ENCODE measurements at regions not wholly inside any gene's neighbourhood (a gene's known extent, or its start where the extent isn't known, plus 50 kb on each side); places are given as distances from the start of the nearest gene placed in this dataset.

- 0 out of 5 replicates have a peak, but pooled peaks cover 0 to 2% of the 10 kb centered on the region in 2 experiments for H3K27me3 ChIP-seq (ENCODE audit: control insufficient read depth in 1 of 2, insufficient read depth in 2 of 2, low read length in 2 of 2)
- H4K20me1 ChIP-seq (ENCODE audit: insufficient read depth, low read length), result no peaks in the 10 kb centered on the region
- FAIRE-seq (no peak), DNase-seq (ENCODE audit: low spot score) (no peak), ATAC-seq (no peak)
- H3K4me3 ChIP-seq (replicated peaks in 1 of 3; ENCODE audit: insufficient read depth in 1 of 3, low read depth in 2 of 3, low read length in 3 of 3), result no peak overlapping the region
- H3K9ac ChIP-seq (ENCODE audit: insufficient read depth, low read depth, low read length), result no peak overlapping the region
- no peak overlapping the region for H3K4me2 ChIP-seq (ENCODE audit: low read depth, low read length)
- POLR2A ChIA-PET, result no interaction called here
- no TSS peak for BruUV-seq (replicated peaks)
- in situ Hi-C loops (cut with HindIII; ENCODE audit: extremely low pct_ligation_motif_present, low pct_unique_long_range_greater_than_20kb) (no loop called here), intact Hi-C loops (cut with micrococcal nuclease; ENCODE audit: unreplicated experiment) (no loop called here)
- H3K27ac ChIP-seq (ENCODE audit: extremely low read length, insufficient read depth, low read length), result no peak overlapping the region
- 36% methylated on average over 5 of the region's 5 CpGs for WGBS (ENCODE audit: low lambda C conversion rate)
- no peaks in the 10 kb centered on the region for H3K36me3 ChIP-seq (replicated peaks in 1 of 2; ENCODE audit: control insufficient read depth in 1 of 2, insufficient read depth in 2 of 2, low read length in 2 of 2)
- H3K4me1 ChIP-seq (ENCODE audit: insufficient read depth, low read length), result no peaks in the 10 kb centered on the region
- TF ChIP-seq CERS6 (CRISPR knock-in tag; IDR thresholded peaks at IDR 0.05) (no peak), TBX2 (CRISPR knock-in tag; IDR thresholded peaks at IDR 0.05; ENCODE audit: borderline replicate concordance) (no peak), AFF4 (CRISPR knock-in tag; IDR thresholded peaks at IDR 0.05) (no peak)
- no peak overlapping the region for H2AFZ ChIP-seq (ENCODE audit: low read length)
- CTCF ChIA-PET (ENCODE audit: low intra/inter-chr PET ratio, low total read pairs), result no interaction called here
- no peaks in the 10 kb centered on the region for H3K9me3 ChIP-seq (ENCODE audit: low read length)
- H3K79me2 ChIP-seq (ENCODE audit: insufficient read depth, low read length), result no peaks in the 10 kb centered on the region
Measured at GRCh38 chr1:56081173-56081572, 498.2 kb downstream of the PLPP3 start.

GRCh38 chr1:56080123-56080522 lies 499.2 kb downstream of the PLPP3 start:
- Histone ChIP-seq H3K4me2 (ENCODE audit: low read depth, low read length) (no peak overlapping the region), H3K27ac (ENCODE audit: extremely low read length, insufficient read depth, low read length) (no peak overlapping the region)
- no peak for ATAC-seq

More at GRCh38 chr1:56080123-56080522, 499.2 kb downstream of the PLPP3 start:
- Histone ChIP-seq H2AFZ (ENCODE audit: low read length) (no peak overlapping the region), H3K9me3 (ENCODE audit: low read length) (no peaks in the 10 kb centered on the region), H3K9ac (ENCODE audit: insufficient read depth, low read depth, low read length) (no peak overlapping the region), H4K20me1 (ENCODE audit: insufficient read depth, low read length) (no peaks in the 10 kb centered on the region), H3K4me1 (ENCODE audit: insufficient read depth, low read length) (no peaks in the 10 kb centered on the region), H3K27me3 (ENCODE audit: control insufficient read depth in 1 of 2, insufficient read depth in 2 of 2, low read length in 2 of 2) (0 out of 5 replicates have a peak, but pooled peaks cover 0 to 2% of the 10 kb centered on the region in 2 experiments), H3K36me3 (replicated peaks in 1 of 2; ENCODE audit: control insufficient read depth in 1 of 2, insufficient read depth in 2 of 2, low read length in 2 of 2) (no peaks in the 10 kb centered on the region), H3K79me2 (ENCODE audit: insufficient read depth, low read length) (no peaks in the 10 kb centered on the region), H3K4me3 (replicated peaks in 1 of 3; ENCODE audit: insufficient read depth in 1 of 3, low read depth in 2 of 3, low read length in 3 of 3) (no peak overlapping the region)
- DNase-seq (ENCODE audit: low spot score), result no peak
- intact Hi-C loops (cut with micrococcal nuclease; ENCODE audit: unreplicated experiment), result no loop called here
- FAIRE-seq, result no peak
- no TSS peak for BruUV-seq (replicated peaks)
- 58% methylated on average over 5 of the region's 5 CpGs for WGBS (ENCODE audit: low lambda C conversion rate)
- ChIA-PET CTCF (ENCODE audit: low intra/inter-chr PET ratio, low total read pairs) (no interaction called here), POLR2A (no interaction called here)
- no peak for TF ChIP-seq NR2F2 (IDR thresholded peaks at IDR 0.05; ENCODE audit: borderline replicate concordance, low read depth)
- in situ Hi-C loops (cut with HindIII; ENCODE audit: extremely low pct_ligation_motif_present, low pct_unique_long_range_greater_than_20kb), result no loop called here
